ENCODE measurements at regions not wholly inside any gene's neighbourhood (a gene's known extent, or its start where the extent isn't known, plus 50 kb on each side); places are given as distances from the start of the nearest gene placed in this dataset.

DNA sequence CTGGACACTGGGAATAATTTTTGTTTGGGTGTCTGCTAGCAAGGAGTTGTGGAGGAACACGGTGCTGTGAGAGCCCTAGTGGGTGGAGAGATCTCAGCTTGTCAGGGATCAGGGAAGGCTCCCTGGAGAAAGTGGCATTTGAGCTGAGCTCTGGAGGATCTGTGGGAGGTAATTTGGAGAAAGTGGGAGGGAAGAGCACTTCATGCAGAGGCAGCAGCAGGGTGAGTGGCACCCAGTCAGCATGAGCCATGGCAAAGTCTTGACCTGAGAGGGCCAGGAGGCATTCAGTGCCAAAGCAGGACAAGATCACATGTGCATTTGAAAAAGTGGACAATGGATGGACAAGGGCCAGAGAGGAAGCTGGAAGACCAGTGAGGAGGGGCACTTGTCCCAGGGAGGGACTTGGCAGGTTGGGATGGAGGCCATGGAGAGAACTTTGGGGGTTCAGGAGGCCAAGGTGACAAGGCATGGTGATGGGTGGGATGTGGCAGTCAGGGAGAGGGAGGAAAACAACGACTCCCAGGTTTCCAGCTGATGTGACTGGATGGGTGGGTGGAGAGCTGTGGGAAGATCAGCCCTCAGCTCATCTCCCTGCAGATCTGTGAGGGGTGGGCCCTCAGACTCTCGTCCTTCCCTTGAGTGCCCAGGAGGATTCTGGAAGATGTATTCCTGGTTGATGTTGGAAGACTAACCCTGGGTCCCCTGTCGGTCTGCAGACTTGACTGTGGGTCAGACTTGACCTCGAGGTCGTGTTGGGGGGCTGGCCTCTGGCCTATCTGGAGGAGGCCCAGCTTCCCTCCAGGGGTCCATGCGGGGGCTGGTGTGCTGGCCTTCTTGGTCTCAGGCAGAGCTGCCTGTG, 68.9 kb upstream of the PITX1 start:
- Histone ChIP-seq H4K20me1 (ENCODE audit: low read depth, low read length) (no peaks in the 10 kb centered on the region), H3K27me3 (ENCODE audit: low read length) (no peaks in the 10 kb centered on the region), H3K4me3 (ENCODE audit: insufficient read depth, low read length, poor library complexity, severe bottlenecking) (no peak overlapping the region), H3F3A (ENCODE audit: insufficient read depth) (no peaks in the 10 kb centered on the region), H3K9me2 (replicated peaks; ENCODE audit: insufficient read depth, low read length) (no peaks in the 10 kb centered on the region), H3K27ac (ENCODE audit: low read depth, low read length) (no peak overlapping the region), H2AFZ (ENCODE audit: low read depth, low read length, severe bottlenecking) (no peak overlapping the region), H3K4me2 (ENCODE audit: low read depth, low read length, poor library complexity, severe bottlenecking) (no peak overlapping the region), H3K9ac (ENCODE audit: low read length) (no peak overlapping the region), H3K36me3 (ENCODE audit: low read length) (no peaks in the 10 kb centered on the region), H3K79me2 (ENCODE audit: insufficient read depth, low read length) (no peaks in the 10 kb centered on the region), H3K9me3 (ENCODE audit: insufficient read depth, low read length) (no peaks in the 10 kb centered on the region)
- TF ChIP-seq, protein P1, sequence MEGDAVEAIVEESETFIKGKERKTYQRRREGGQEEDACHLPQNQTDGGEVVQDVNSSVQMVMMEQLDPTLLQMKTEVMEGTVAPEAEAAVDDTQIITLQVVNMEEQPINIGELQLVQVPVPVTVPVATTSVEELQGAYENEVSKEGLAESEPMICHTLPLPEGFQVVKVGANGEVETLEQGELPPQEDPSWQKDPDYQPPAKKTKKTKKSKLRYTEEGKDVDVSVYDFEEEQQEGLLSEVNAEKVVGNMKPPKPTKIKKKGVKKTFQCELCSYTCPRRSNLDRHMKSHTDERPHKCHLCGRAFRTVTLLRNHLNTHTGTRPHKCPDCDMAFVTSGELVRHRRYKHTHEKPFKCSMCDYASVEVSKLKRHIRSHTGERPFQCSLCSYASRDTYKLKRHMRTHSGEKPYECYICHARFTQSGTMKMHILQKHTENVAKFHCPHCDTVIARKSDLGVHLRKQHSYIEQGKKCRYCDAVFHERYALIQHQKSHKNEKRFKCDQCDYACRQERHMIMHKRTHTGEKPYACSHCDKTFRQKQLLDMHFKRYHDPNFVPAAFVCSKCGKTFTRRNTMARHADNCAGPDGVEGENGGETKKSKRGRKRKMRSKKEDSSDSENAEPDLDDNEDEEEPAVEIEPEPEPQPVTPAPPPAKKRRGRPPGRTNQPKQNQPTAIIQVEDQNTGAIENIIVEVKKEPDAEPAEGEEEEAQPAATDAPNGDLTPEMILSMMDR (IDR thresholded peaks at IDR 0.05; ENCODE audit: insufficient read depth, low read length, poor library complexity, severe bottlenecking) = no peak
- TF ChIP-seq EZH2phosphoT487 (conservative IDR thresholded peaks at IDR 0.05; ENCODE audit: low read length) = no peak

DNA sequence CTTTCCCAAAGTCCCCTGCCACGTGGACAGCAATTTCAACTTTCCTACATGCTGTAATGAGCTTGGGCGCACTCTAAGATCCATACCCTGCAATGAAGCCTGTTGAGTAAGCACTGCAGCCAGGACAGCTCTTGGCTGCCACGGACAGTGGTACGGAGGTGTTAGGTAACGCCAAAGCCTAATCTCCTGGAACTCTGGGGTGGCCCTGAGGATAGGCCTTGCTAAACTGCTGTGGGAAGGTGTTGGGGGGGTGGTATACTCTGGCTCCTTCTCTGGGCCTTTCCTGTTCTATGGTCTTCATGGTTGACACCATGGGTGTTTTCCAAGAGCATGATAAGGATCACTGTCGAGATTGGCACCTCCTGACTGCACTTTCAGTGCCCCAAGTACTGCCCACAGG, 66.4 kb upstream of the PITX1 start:
- H3K9me3 ChIP-seq (ENCODE audit: insufficient read depth, low read length) = no peaks in the 10 kb centered on the region
- H3K27ac ChIP-seq (ENCODE audit: low read depth, low read length) = no peak overlapping the region
- no peaks in the 10 kb centered on the region for H3K9me2 ChIP-seq (replicated peaks; ENCODE audit: insufficient read depth, low read length)
- H2AFZ ChIP-seq (ENCODE audit: low read depth, low read length, severe bottlenecking) = no peak overlapping the region
- H3K27me3 ChIP-seq (ENCODE audit: low read length) = no peaks in the 10 kb centered on the region
- TF ChIP-seq, protein P1 (IDR thresholded peaks at IDR 0.05; ENCODE audit: insufficient read depth, low read length, poor library complexity, severe bottlenecking) = no peak
- no peak for TF ChIP-seq EZH2phosphoT487 (conservative IDR thresholded peaks at IDR 0.05; ENCODE audit: low read length)
- H3K79me2 ChIP-seq (ENCODE audit: insufficient read depth, low read length) = no peaks in the 10 kb centered on the region
- no peaks in the 10 kb centered on the region for H3K36me3 ChIP-seq (ENCODE audit: low read length)
- no peak overlapping the region for H3K4me2 ChIP-seq (ENCODE audit: low read depth, low read length, poor library complexity, severe bottlenecking)
- no peak overlapping the region for H3K4me3 ChIP-seq (ENCODE audit: insufficient read depth, low read length, poor library complexity, severe bottlenecking)
- H3F3A ChIP-seq (ENCODE audit: insufficient read depth) = no peaks in the 10 kb centered on the region
- no peak overlapping the region for H3K9ac ChIP-seq (ENCODE audit: low read length)
- H4K20me1 ChIP-seq (ENCODE audit: low read depth, low read length) = no peaks in the 10 kb centered on the region

DNA sequence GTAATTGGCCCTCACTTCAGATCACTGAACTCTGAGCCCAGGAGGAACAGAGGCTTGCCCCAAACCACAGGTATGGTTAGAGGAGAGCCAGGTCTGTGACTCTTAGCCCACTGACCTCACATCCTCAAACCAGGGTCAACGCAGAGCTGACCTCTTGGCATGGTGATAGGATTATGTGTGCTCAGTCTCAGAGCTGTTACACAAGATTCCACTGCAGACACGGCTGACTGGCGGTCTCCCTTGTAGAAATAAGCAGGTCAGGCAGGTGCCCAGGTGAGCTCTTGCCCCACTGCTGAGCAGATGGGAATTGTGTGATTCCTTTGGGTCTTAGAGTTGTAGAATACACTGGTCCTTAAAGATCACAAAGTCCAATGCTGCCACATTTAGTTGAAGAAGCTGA, 66.0 kb upstream of the PITX1 start:
- TF ChIP-seq, protein P1 (IDR thresholded peaks at IDR 0.05; ENCODE audit: insufficient read depth, low read length, poor library complexity, severe bottlenecking) = no peak
- no peak for TF ChIP-seq EZH2phosphoT487 (conservative IDR thresholded peaks at IDR 0.05; ENCODE audit: low read length)
- no peak overlapping the region for H3K4me3 ChIP-seq (ENCODE audit: insufficient read depth, low read length, poor library complexity, severe bottlenecking)
- no peaks in the 10 kb centered on the region for H3K9me2 ChIP-seq (replicated peaks; ENCODE audit: insufficient read depth, low read length)
- H3K9me3 ChIP-seq (ENCODE audit: insufficient read depth, low read length) = no peaks in the 10 kb centered on the region
- no peaks in the 10 kb centered on the region for H4K20me1 ChIP-seq (ENCODE audit: low read depth, low read length)
- no peaks in the 10 kb centered on the region for H3K36me3 ChIP-seq (ENCODE audit: low read length)
- no peaks in the 10 kb centered on the region for H3F3A ChIP-seq (ENCODE audit: insufficient read depth)
- H3K9ac ChIP-seq (ENCODE audit: low read length) = no peak overlapping the region
- no peak overlapping the region for H2AFZ ChIP-seq (ENCODE audit: low read depth, low read length, severe bottlenecking)
- H3K4me2 ChIP-seq (ENCODE audit: low read depth, low read length, poor library complexity, severe bottlenecking) = no peak overlapping the region
- no peak overlapping the region for H3K27ac ChIP-seq (ENCODE audit: low read depth, low read length)
- H3K27me3 ChIP-seq (ENCODE audit: low read length) = no peaks in the 10 kb centered on the region
- no peaks in the 10 kb centered on the region for H3K79me2 ChIP-seq (ENCODE audit: insufficient read depth, low read length)

Measured in SU-DHL-6 (cell line).